Esophagus squamous epithelium (tissue), 5 donors: ENCODE measurements at regions not wholly inside any gene's neighbourhood (a gene's known extent, or its start where the extent isn't known, plus 50 kb on each side); places are given as distances from the start of the nearest gene placed in this dataset.

Source experiments
- DNase-seq: peaks from one replicate; lab custom pipeline; 2025; lab: John Stamatoyannopoulos, UW
- H3K27ac ChIP-seq, 4 donors: fragments of 200-600 bp; sonication (generic); one replicate each; pipeline ENCODE4 v1.5.1; 2016 to 2019; ENCODE audit warnings: mild to moderate bottlenecking in 1 of 4
- H3K27me3 ChIP-seq, 4 donors: fragments of 200-600 bp; sonication (generic); 1 replicate in 3 of 4; 2 replicates in 1 of 4; pipeline versions ENCODE4 v1.5.1 to v1.6.0; 2017 to 2021; ENCODE audit warnings: antibody characterized with exemption in 1 of 4
- H3K36me3 ChIP-seq, 3 donors: fragments of 200-600 bp; sonication (generic); one replicate each; pipeline ENCODE4 v1.5.1; 2016 to 2019
- H3K4me1 ChIP-seq, 3 donors: fragments of 200-600 bp; sonication (generic); one replicate each; pipeline ENCODE4 v1.5.1; 2017 to 2019
- H3K4me3 ChIP-seq, 4 donors: fragments of 200-600 bp; sonication (generic); 1 replicate in 3 of 4; 2 replicates in 1 of 4; pipeline ENCODE4 v1.5.1; 2016 to 2019; ENCODE audit warnings: mild to moderate bottlenecking in 2 of 4, moderate library complexity in 1 of 4
- H3K9me3 ChIP-seq, 3 donors: fragments of 200-600 bp; sonication (generic); one replicate each; pipeline ENCODE4 v1.5.1; 2016 to 2019
- CTCF ChIP-seq, 6 experiments: fragments of 450-650 bp in 4 of 6; fragments of 200-600 bp in 2 of 6; sonication (generic) in 2 of 6; IDR thresholded peaks; one replicate each; pipeline ENCODE4 v1.5.1; 2016 to 2019; ENCODE audit warnings: antibody characterized with exemption in 6 of 6, mild to moderate bottlenecking in 4 of 6, moderate library complexity in 4 of 6
- POLR2A ChIP-seq, 4 donors: fragments of 450-650 bp; IDR thresholded peaks; one replicate each; pipeline ENCODE4 v1.6.1; 2017; ENCODE audit warnings: antibody characterized with exemption in 4 of 4, mild to moderate bottlenecking in 4 of 4, moderate library complexity in 3 of 4
- WGBS, 2 donors: methylation state at CpG; one replicate each; pipeline ENCODE4 v1.1.5; 2018; 5-methylcytosine and 5-hydroxymethylcytosine counted together
- intact Hi-C: fragments of 100-400 bp; cut with DNase I; formaldehyde crosslinking; loops from one replicate; pipeline ENCODE4 v1.15.0; 2022
- donor health status: DM: yes; HTN: yes; CAD: no.

GRCh38 chr6:68364271-68364805 is 270.7 kb upstream of the ADGRB3 start:
- intact Hi-C loops, result no loop called here
- no peaks in the 10 kb centered on the region for H3K4me1 ChIP-seq
- TF ChIP-seq POLR2A (IDR thresholded peaks at IDR 0.05), result no peak
- no peak for TF ChIP-seq CTCF (IDR thresholded peaks at IDR 0.05)
- H3K27me3 ChIP-seq, result no peaks in the 10 kb centered on the region
- WGBS, 2 donors, result 45 to 78% methylated on average over 2 of the region's 2 CpGs
- DNase-seq, result no peak
- H3K9me3 ChIP-seq, result peaks cover 0 to 2% (median 0%) of the 10 kb centered on the region in 3 donors
- H3K27ac ChIP-seq, result no peak overlapping the region
- H3K4me3 ChIP-seq, result no peak overlapping the region
- no peaks in the 10 kb centered on the region for H3K36me3 ChIP-seq

- Histone ChIP-seq H3K4me3 (no peak overlapping the region), H3K4me1 (no peaks in the 10 kb centered on the region), H3K9me3 (no peaks in the 10 kb centered on the region), H3K27ac (no peak overlapping the region), H3K36me3 (no peaks in the 10 kb centered on the region), H3K27me3 (no peaks in the 10 kb centered on the region)
- no peak for DNase-seq
- intact Hi-C loops, result no loop called here
- WGBS, 2 donors, result 19 to 37% methylated on average over 1 of the region's 1 CpG
- TF ChIP-seq CTCF (IDR thresholded peaks at IDR 0.05) (peak in 1 of 6 experiments; percentile 12), POLR2A (IDR thresholded peaks at IDR 0.05) (no peak)
Observed at GRCh38 chr6:68343901-68344300, 291.2 kb upstream of the ADGRB3 start.

GRCh38 chr6:68342286-68342685 is 292.8 kb upstream of the ADGRB3 start:
- WGBS, 2 donors, result 44 to 78% methylated on average over 1 of the region's 1 CpG
- Histone ChIP-seq H3K9me3 (no peaks in the 10 kb centered on the region), H3K4me1 (no peaks in the 10 kb centered on the region), H3K4me3 (no peak overlapping the region), H3K36me3 (no peaks in the 10 kb centered on the region), H3K27ac (no peak overlapping the region), H3K27me3 (no peaks in the 10 kb centered on the region)
- TF ChIP-seq POLR2A (IDR thresholded peaks at IDR 0.05), result no peak
- TF ChIP-seq CTCF (IDR thresholded peaks at IDR 0.05), result no peak
- intact Hi-C loops, result no loop called here
- DNase-seq, result no peak

GRCh38 chr6:68339488-68340131 is 295.5 kb upstream of the ADGRB3 start:
- DNase-seq, result no peak
- Histone ChIP-seq H3K4me3 (no peak overlapping the region), H3K27ac (no peak overlapping the region), H3K36me3 (no peaks in the 10 kb centered on the region), H3K9me3 (no peaks in the 10 kb centered on the region), H3K27me3 (no peaks in the 10 kb centered on the region), H3K4me1 (no peaks in the 10 kb centered on the region)
- intact Hi-C loops, result no loop called here
- TF ChIP-seq CTCF (IDR thresholded peaks at IDR 0.05), result no peak
- TF ChIP-seq POLR2A (IDR thresholded peaks at IDR 0.05), result no peak

DNA sequence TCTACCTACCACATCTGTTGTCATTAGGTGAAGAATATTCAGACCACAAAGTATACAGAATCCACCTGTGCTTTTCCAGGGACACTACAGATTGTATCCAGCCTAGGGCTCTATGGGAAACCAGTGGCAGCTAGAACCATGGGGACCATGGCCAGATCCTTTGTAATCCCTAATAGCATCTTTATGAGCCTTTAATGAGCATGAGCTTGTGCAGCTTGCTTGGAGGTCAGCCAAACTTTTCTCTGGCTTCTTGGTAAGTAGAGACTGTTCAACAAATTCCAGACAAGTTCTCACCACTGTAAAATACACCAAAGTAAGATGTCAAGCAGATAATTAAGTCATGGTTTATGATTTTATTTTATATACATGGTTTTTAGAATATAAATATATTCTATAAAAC is 301.6 kb upstream of the ADGRB3 start:
- Histone ChIP-seq H3K4me1 (no peaks in the 10 kb centered on the region), H3K27me3 (no peaks in the 10 kb centered on the region), H3K9me3 (no peaks in the 10 kb centered on the region), H3K27ac (no peak overlapping the region), H3K36me3 (no peaks in the 10 kb centered on the region), H3K4me3 (no peak overlapping the region)
- TF ChIP-seq POLR2A (IDR thresholded peaks at IDR 0.05) (no peak), CTCF (IDR thresholded peaks at IDR 0.05) (no peak)
- DNase-seq, result no peak
- intact Hi-C loops, result no loop called here
